ENCODE measurements at regions not wholly inside any gene's neighbourhood (a gene's known extent, or its start where the extent isn't known, plus 50 kb on each side); places are given as distances from the start of the nearest gene placed in this dataset.
"Not testable (repeated sequence)": the region's sequence is repeated elsewhere in the genome, so short reads cannot be mapped to it uniquely, and the experiment has no call there.

DNA sequence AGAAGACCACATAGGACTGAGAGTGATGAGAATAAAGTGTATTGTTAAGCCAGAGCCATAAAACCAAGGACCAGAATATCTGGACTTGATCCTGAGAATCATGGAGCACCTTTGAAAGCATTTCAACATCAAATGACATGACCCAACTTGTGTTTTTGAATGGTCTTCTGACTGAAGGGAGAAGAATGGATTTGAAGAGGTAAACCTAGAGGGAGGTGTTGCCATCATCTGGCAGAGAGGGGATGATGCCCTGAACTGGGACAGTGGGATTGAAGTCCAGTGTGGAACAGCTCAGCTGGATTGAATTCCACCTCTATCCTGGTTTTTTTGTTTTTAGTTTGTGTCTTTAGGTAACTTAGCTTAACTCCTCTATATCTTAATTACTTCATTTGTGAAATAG is 570.0 kb downstream of the TBC1D32 start:
- no peaks in the 10 kb centered on the region for H3K4me1 ChIP-seq (ENCODE audit: control insufficient read depth, insufficient read depth, low read length)
- TF ChIP-seq SIN3A (IDR thresholded peaks at IDR 0.05; ENCODE audit: borderline replicate concordance, insufficient read depth, low read depth, low read length) (no peak), POLR2AphosphoS5 (IDR thresholded peaks at IDR 0.05; ENCODE audit: low read depth, low read length) (no peak), TCF7L2 (IDR thresholded peaks at IDR 0.05; ENCODE audit: low read depth, low read length) (no peak)
- TF ChIP-seq, protein P1, sequence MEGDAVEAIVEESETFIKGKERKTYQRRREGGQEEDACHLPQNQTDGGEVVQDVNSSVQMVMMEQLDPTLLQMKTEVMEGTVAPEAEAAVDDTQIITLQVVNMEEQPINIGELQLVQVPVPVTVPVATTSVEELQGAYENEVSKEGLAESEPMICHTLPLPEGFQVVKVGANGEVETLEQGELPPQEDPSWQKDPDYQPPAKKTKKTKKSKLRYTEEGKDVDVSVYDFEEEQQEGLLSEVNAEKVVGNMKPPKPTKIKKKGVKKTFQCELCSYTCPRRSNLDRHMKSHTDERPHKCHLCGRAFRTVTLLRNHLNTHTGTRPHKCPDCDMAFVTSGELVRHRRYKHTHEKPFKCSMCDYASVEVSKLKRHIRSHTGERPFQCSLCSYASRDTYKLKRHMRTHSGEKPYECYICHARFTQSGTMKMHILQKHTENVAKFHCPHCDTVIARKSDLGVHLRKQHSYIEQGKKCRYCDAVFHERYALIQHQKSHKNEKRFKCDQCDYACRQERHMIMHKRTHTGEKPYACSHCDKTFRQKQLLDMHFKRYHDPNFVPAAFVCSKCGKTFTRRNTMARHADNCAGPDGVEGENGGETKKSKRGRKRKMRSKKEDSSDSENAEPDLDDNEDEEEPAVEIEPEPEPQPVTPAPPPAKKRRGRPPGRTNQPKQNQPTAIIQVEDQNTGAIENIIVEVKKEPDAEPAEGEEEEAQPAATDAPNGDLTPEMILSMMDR (IDR thresholded peaks at IDR 0.05), result no peak
- TF ChIP-seq, protein P2, sequence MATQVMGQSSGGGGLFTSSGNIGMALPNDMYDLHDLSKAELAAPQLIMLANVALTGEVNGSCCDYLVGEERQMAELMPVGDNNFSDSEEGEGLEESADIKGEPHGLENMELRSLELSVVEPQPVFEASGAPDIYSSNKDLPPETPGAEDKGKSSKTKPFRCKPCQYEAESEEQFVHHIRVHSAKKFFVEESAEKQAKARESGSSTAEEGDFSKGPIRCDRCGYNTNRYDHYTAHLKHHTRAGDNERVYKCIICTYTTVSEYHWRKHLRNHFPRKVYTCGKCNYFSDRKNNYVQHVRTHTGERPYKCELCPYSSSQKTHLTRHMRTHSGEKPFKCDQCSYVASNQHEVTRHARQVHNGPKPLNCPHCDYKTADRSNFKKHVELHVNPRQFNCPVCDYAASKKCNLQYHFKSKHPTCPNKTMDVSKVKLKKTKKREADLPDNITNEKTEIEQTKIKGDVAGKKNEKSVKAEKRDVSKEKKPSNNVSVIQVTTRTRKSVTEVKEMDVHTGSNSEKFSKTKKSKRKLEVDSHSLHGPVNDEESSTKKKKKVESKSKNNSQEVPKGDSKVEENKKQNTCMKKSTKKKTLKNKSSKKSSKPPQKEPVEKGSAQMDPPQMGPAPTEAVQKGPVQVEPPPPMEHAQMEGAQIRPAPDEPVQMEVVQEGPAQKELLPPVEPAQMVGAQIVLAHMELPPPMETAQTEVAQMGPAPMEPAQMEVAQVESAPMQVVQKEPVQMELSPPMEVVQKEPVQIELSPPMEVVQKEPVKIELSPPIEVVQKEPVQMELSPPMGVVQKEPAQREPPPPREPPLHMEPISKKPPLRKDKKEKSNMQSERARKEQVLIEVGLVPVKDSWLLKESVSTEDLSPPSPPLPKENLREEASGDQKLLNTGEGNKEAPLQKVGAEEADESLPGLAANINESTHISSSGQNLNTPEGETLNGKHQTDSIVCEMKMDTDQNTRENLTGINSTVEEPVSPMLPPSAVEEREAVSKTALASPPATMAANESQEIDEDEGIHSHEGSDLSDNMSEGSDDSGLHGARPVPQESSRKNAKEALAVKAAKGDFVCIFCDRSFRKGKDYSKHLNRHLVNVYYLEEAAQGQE (IDR thresholded peaks at IDR 0.05; ENCODE audit: insufficient read depth in 1 of 2, low read depth in 2 of 2, low read length in 1 of 2), result no peak
- DNase-seq (ENCODE audit: low read depth, low spot score) (no peak), ATAC-seq (no peak)
- in situ Hi-C loops (cut with HindIII; ENCODE audit: low pct_unique_long_range_greater_than_20kb, low sequenced_read_pairs) (no loop called here), intact Hi-C loops (cut with micrococcal nuclease; ENCODE audit: unreplicated experiment) (no loop called here)
- BruUV-seq (replicated peaks), result no TSS peak
- H3K4me3 ChIP-seq (ENCODE audit: low read depth in 2 of 2, low read length in 2 of 2), result no peak overlapping the region
- no peaks in the 10 kb centered on the region for H3K36me3 ChIP-seq (ENCODE audit: control insufficient read depth, insufficient read depth, low read length)
- no peaks in the 10 kb centered on the region for H3K9me3 ChIP-seq (ENCODE audit: control insufficient read depth, insufficient read depth, low read depth, low read length)
- H3K27me3 ChIP-seq (ENCODE audit: control insufficient read depth, insufficient read depth, low read length), result no peaks in the 10 kb centered on the region
- ChIA-PET CTCF (no interaction called here), POLR2A (no interaction called here)
- no peak overlapping the region for H3K27ac ChIP-seq (ENCODE audit: low read length)

DNA sequence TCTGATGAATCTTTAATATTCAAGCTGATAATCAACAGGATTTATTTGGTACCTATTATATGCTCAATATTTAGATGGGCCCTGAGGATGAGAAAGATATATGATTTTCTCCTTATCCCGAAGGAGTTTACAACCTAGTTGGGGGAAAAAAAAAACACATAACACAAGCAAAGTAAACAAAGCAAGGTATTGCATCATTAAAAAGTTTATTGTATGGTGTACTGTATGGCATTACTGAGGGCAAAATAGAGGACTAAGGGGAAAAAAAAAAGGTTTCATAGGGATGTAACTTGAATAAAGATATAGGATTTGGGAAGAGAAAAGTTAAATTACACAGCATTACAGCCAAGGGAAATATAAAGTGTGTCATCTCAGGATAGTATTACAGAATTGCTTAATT is 574.7 kb downstream of the TBC1D32 start:
- H3K4me1 ChIP-seq (ENCODE audit: control insufficient read depth, insufficient read depth, low read length), result no peaks in the 10 kb centered on the region
- BruUV-seq (replicated peaks), result no TSS peak
- DNase-seq (ENCODE audit: low read depth, low spot score) (no peak), ATAC-seq (no peak)
- CTCF ChIA-PET, result no interaction called here
- H3K27ac ChIP-seq (ENCODE audit: low read length), result no peak overlapping the region
- intact Hi-C loops (cut with micrococcal nuclease; ENCODE audit: unreplicated experiment), result no loop called here
- no peaks in the 10 kb centered on the region for H3K9me3 ChIP-seq (ENCODE audit: control insufficient read depth, insufficient read depth, low read depth, low read length)
- in situ Hi-C loops (cut with HindIII; ENCODE audit: low pct_unique_long_range_greater_than_20kb, low sequenced_read_pairs), result no loop called here
- POLR2A ChIA-PET, result no interaction called here
- TF ChIP-seq, protein P2 (IDR thresholded peaks at IDR 0.05; ENCODE audit: insufficient read depth in 1 of 2, low read depth in 2 of 2, low read length in 1 of 2), result no peak
- TF ChIP-seq POLR2AphosphoS5 (IDR thresholded peaks at IDR 0.05; ENCODE audit: low read depth, low read length) (no peak), TCF7L2 (IDR thresholded peaks at IDR 0.05; ENCODE audit: low read depth, low read length) (no peak)
- TF ChIP-seq, protein P1 (IDR thresholded peaks at IDR 0.05), result no peak
- no peak overlapping the region for H3K4me3 ChIP-seq (ENCODE audit: low read depth in 2 of 2, low read length in 2 of 2)
- H3K27me3 ChIP-seq (ENCODE audit: control insufficient read depth, insufficient read depth, low read length), result no peaks in the 10 kb centered on the region
- H3K36me3 ChIP-seq (ENCODE audit: control insufficient read depth, insufficient read depth, low read length), result no peaks in the 10 kb centered on the region

DNA sequence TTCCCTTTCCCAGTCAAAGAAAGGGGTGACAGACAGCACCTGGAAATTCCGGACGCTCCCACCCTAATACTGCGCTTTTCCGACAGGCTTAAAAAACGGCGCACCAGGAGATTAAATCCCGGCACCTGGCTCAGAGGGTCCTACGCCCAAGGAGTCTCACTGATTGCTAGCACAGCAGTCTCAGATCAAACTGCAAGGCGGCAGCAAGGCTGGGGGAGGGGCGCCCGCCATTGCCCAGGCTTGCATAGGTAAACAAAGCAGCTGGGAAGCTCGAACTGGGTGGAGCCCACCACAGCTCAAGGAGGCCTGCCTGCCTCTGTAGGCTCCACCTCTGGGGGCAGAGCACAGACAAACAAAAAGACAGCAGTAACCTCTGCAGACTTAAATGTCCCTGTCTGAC is 585.7 kb downstream of the TBC1D32 start:
- intact Hi-C loops (cut with micrococcal nuclease; ENCODE audit: unreplicated experiment); DNase-seq (ENCODE audit: low read depth, low spot score): not testable (repeated sequence)

More for the DNA sequence above, 585.7 kb downstream of the TBC1D32 start:
- BruUV-seq (replicated peaks); POLR2A ChIA-PET; H3K4me1 ChIP-seq (ENCODE audit: control insufficient read depth, insufficient read depth, low read length); H3K36me3 ChIP-seq (ENCODE audit: control insufficient read depth, insufficient read depth, low read length); H3K27me3 ChIP-seq (ENCODE audit: control insufficient read depth, insufficient read depth, low read length); CTCF ChIA-PET; ATAC-seq; in situ Hi-C loops (cut with HindIII; ENCODE audit: low pct_unique_long_range_greater_than_20kb, low sequenced_read_pairs); H3K27ac ChIP-seq (ENCODE audit: low read length); H3K9me3 ChIP-seq (ENCODE audit: control insufficient read depth, insufficient read depth, low read depth, low read length); H3K4me3 ChIP-seq (ENCODE audit: low read depth in 2 of 2, low read length in 2 of 2): not testable (repeated sequence)
